SK-N-SH (cell line): ENCODE measurements at regions not wholly inside any gene's neighbourhood (a gene's known extent, or its start where the extent isn't known, plus 50 kb on each side); places are given as distances from the start of the nearest gene placed in this dataset.

ENCODE experiments used
- IRF3 ChIP-seq: fragments of 150-350 bp; IDR thresholded peaks from 2 replicates; pipeline ENCODE4 v1.6.1; 2016; ENCODE audit warnings: mild to moderate bottlenecking, low read depth, low read length
- MAX ChIP-seq: IDR thresholded peaks from 2 replicates; pipeline ENCODE4 v1.4.0; 2012; ENCODE audit warnings: low read depth
- RFX5 ChIP-seq: IDR thresholded peaks from 2 replicates; pipeline ENCODE4 v1.6.1; 2012; ENCODE audit warnings: mild to moderate bottlenecking, improper control_type of control experiment, low read length
- SIN3A ChIP-seq: IDR thresholded peaks from 2 replicates; pipeline ENCODE4 v1.6.1; 2012; ENCODE audit warnings: low read depth, mild to moderate bottlenecking, low read length, moderate library complexity, borderline replicate concordance

DNA sequence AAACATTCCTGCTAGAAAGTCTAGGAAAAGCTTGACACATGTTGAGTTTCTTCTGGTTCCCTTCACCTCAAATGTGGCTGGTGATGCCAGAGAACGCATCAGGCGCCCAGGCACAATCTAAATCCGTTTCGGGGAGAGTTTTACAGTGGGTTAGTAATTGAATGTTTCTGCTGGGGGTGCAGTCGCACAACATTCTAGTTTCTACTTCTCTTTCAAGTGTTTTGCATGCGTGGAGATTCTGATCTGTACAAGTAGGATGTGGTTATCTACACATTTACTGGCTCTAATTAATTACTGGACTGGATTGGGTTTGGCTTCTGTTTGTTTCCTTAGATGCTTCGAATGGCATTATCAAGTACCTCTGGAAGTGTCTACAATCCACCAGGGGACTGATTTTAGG is 173.8 kb downstream of the TMEM26 start:
- no peak for TF ChIP-seq RFX5
- no peak for TF ChIP-seq IRF3
- no peak for TF ChIP-seq MAX
- TF ChIP-seq SIN3A = no peak
